HCT116 (cell line): ENCODE measurements at regions not wholly inside any gene's neighbourhood (a gene's known extent, or its start where the extent isn't known, plus 50 kb on each side); places are given as distances from the start of the nearest gene placed in this dataset.

Experiments used
- ATAC-seq: fragments of 200-7000 bp; cut with Tn5 transposase; 2 replicates; pipeline ENCODE4 v1.9.1; 2020; ENCODE audit warnings: mild to moderate bottlenecking, moderate library complexity
- BruUV-seq: library from RNA; stranded (reverse); fragments of 400-500 nt; replicated peaks from 2 replicates; lab custom pipeline; 2021; lab: Mats Ljungman, UMichigan
- CTCF ChIA-PET: fragments of 300-600 bp; sonication (Branson Sonifier 250); formaldehyde crosslinking; loops from one replicate; lab custom pipeline; 2021; ENCODE audit warnings: antibody characterized with exemption; lab: Charles Lee
- POLR2A ChIA-PET: fragments of 300-600, 350-600 bp; sonication (Branson Sonifier 250); formaldehyde crosslinking; loops from one replicate; lab custom pipeline; 2021; ENCODE audit warnings: antibody characterized with exemption; lab: Charles Lee
- RAD21 ChIA-PET, 2 experiments: fragments of 300-600 bp; sonication (Branson Sonifier 250); formaldehyde crosslinking; loops; one replicate each; lab custom pipeline; 2023; ENCODE audit warnings: low total read pairs in 2 of 2; ENCODE audit not compliant: uncharacterized antibody in 2 of 2, unreplicated experiment in 2 of 2, low non-redundant PET in 1 of 2; lab: Charles Lee
- DNase-seq: peaks from one replicate; pipeline ENCODE4 v3.0.0-alpha.2; 2010; ENCODE audit warnings: low read depth, low spot score
- H2AFZ ChIP-seq: fragments of 200-600 bp; shearing (Covaris generic), sonication (generic); 2 replicates; pipeline ENCODE4 v1.6.1; 2017; ENCODE audit warnings: low read depth, mixed run types, mixed read lengths, antibody characterized with exemption, low read length; ENCODE audit not compliant: poor library complexity, severe bottlenecking
- H3K27ac ChIP-seq: 2 replicates; pipeline ENCODE4 v1.5.1; 2012; ENCODE audit warnings: low read depth, low read length
- H3K27me3 ChIP-seq: fragments of 200-600 bp; sonication (generic); 2 replicates; pipeline ENCODE4 v1.6.1; 2016; ENCODE audit warnings: mixed run types, low read length, mixed read lengths; ENCODE audit not compliant: insufficient read depth
- H3K36me3 ChIP-seq, 2 experiments: fragments of 200-500 bp in 1 of 2; fragments of 200-600 bp in 1 of 2; sonication (Bioruptor generic) in 1 of 2; sonication (generic) in 1 of 2; 2 replicates each; pipeline versions ENCODE4 v1.5.1 to v1.6.1; 2014 to 2016; ENCODE audit warnings: low read length in 2 of 2, inconsistent platforms in 1 of 2, mixed read lengths in 1 of 2, mixed run types in 1 of 2; ENCODE audit not compliant: insufficient read depth in 2 of 2, control insufficient read depth in 1 of 2
- H3K4me1 ChIP-seq, 2 experiments: fragments of 200-600 bp in 1 of 2; sonication (generic) in 1 of 2; 2 replicates each; pipeline versions ENCODE4 v1.5.1 to v1.6.1; 2012 to 2017; ENCODE audit warnings: low read length in 2 of 2, inconsistent platforms in 1 of 2, mild to moderate bottlenecking in 1 of 2, mixed read lengths in 1 of 2, mixed run types in 1 of 2, moderate library complexity in 1 of 2; ENCODE audit not compliant: insufficient read depth in 2 of 2, control insufficient read depth in 1 of 2
- H3K4me2 ChIP-seq: fragments of 200-600 bp; sonication (generic); 2 replicates; pipeline ENCODE4 v1.6.1; 2017; ENCODE audit warnings: mixed run types, low read length, mixed read lengths
- H3K4me3 ChIP-seq, 2 experiments: fragments of 200-600 bp in 1 of 2; sonication (generic) in 1 of 2; replicated peaks in 1 of 2; 2 replicates each; pipeline ENCODE4 v1.5.1; 2011 to 2016; ENCODE audit warnings: low read length in 2 of 2, control low read depth in 1 of 2, low read depth in 1 of 2, mild to moderate bottlenecking in 1 of 2, mixed read lengths in 1 of 2, mixed run types in 1 of 2
- H3K79me2 ChIP-seq: fragments of 200-600 bp; sonication (generic); 2 replicates; pipeline ENCODE4 v1.6.1; 2017; ENCODE audit warnings: mild to moderate bottlenecking, mixed run types, low read length, moderate library complexity, mixed read lengths; ENCODE audit not compliant: insufficient read depth
- H3K9ac ChIP-seq: fragments of 200-600 bp; sonication (generic); 2 replicates; pipeline ENCODE4 v1.6.1; 2016; ENCODE audit warnings: low read length, mixed read lengths
- H3K9me2 ChIP-seq: fragments of 200-600 bp; sonication (generic), shearing (Covaris generic); 2 replicates; pipeline ENCODE4 v1.6.1; 2017; ENCODE audit warnings: mixed run types, mild to moderate bottlenecking, moderate library complexity; ENCODE audit not compliant: insufficient read depth
- H3K9me3 ChIP-seq, 2 experiments: fragments of 200-500 bp in 1 of 2; fragments of 200-600 bp in 1 of 2; sonication (Bioruptor generic) in 1 of 2; sonication (generic) in 1 of 2; 2 replicates each; pipeline ENCODE4 v1.6.1; 2014 to 2017; ENCODE audit warnings: low read length in 2 of 2, mixed read lengths in 2 of 2, inconsistent platforms in 1 of 2, low read depth in 1 of 2, mild to moderate bottlenecking in 1 of 2, mixed run types in 1 of 2, moderate library complexity in 1 of 2; ENCODE audit not compliant: control insufficient read depth in 1 of 2, insufficient read depth in 1 of 2
- H4K20me1 ChIP-seq: fragments of 200-600 bp; sonication (generic), shearing (Covaris generic); 2 replicates; pipeline ENCODE4 v1.6.1; 2017; ENCODE audit warnings: mixed run types, mild to moderate bottlenecking, moderate library complexity; ENCODE audit not compliant: insufficient read depth
- FOSL1 ChIP-seq: IDR thresholded peaks from 2 replicates; pipeline ENCODE4 v1.6.1; 2012; ENCODE audit warnings: low read depth
- intact Hi-C: fragments of 100-400 bp; cut with micrococcal nuclease; formaldehyde crosslinking; loops from 2 replicates; pipeline ENCODE4 v1.10.0; 2022
- TF ChIP-seq, protein P1 (sequence below), 3 experiments: fragments of 200-600 bp in 1 of 3; sonication (generic) in 1 of 3; IDR thresholded peaks in 2 of 3; conservative IDR thresholded peaks in 1 of 3; 2 replicates each; pipeline ENCODE4 v1.5.1; 2012 to 2017; ENCODE audit warnings: low read depth in 2 of 3, low read length in 2 of 3, antibody characterized with exemption in 1 of 3, borderline replicate concordance in 1 of 3, control low read depth in 1 of 3, mild to moderate bottlenecking in 1 of 3, mixed read lengths in 1 of 3, mixed run types in 1 of 3, moderate library complexity in 1 of 3; ENCODE audit not compliant: insufficient read depth in 1 of 3

DNA sequence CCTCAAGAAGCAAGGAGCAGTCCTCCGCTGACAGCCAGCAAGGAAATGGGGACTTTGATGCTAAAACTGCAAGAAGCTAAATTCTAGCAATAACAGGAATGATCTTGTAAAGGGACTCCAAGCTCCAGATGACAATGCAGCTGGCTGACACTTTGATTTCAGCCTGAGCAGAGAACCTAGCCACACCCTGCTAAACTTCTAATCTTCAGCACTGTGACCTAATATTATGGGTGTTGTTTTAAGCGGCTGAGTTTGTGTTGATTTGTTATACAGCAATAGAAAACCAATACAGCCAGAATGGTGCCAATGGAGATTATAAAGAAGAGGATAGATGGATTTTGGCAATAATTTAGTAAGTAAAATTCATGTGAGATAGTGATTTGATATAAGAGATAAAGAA is 196.7 kb upstream of the SPHKAP start:
- no peaks in the 10 kb centered on the region for H3K36me3 ChIP-seq
- RAD21 ChIA-PET = no interaction called here
- no peak overlapping the region for H3K4me3 ChIP-seq
- BruUV-seq = no TSS peak
- no peak overlapping the region for H3K27ac ChIP-seq
- H3K9me2 ChIP-seq = no peaks in the 10 kb centered on the region
- H3K4me2 ChIP-seq = no peak overlapping the region
- H3K9ac ChIP-seq = no peak overlapping the region
- H3K9me3 ChIP-seq = no peaks in the 10 kb centered on the region
- no peak for ATAC-seq
- POLR2A ChIA-PET = no interaction called here
- DNase-seq = no peak
- H3K79me2 ChIP-seq = no peaks in the 10 kb centered on the region
- no peaks in the 10 kb centered on the region for H4K20me1 ChIP-seq
- no peaks in the 10 kb centered on the region for H3K27me3 ChIP-seq
- no peak overlapping the region for H2AFZ ChIP-seq
- H3K4me1 ChIP-seq = no peaks in the 10 kb centered on the region
- TF ChIP-seq, protein P1, sequence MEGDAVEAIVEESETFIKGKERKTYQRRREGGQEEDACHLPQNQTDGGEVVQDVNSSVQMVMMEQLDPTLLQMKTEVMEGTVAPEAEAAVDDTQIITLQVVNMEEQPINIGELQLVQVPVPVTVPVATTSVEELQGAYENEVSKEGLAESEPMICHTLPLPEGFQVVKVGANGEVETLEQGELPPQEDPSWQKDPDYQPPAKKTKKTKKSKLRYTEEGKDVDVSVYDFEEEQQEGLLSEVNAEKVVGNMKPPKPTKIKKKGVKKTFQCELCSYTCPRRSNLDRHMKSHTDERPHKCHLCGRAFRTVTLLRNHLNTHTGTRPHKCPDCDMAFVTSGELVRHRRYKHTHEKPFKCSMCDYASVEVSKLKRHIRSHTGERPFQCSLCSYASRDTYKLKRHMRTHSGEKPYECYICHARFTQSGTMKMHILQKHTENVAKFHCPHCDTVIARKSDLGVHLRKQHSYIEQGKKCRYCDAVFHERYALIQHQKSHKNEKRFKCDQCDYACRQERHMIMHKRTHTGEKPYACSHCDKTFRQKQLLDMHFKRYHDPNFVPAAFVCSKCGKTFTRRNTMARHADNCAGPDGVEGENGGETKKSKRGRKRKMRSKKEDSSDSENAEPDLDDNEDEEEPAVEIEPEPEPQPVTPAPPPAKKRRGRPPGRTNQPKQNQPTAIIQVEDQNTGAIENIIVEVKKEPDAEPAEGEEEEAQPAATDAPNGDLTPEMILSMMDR (IDR thresholded peaks at IDR 0.05 in 2 of 3, conservative IDR thresholded peaks at IDR 0.05 in 1 of 3; ENCODE audit: borderline replicate concordance in 1 of 3, insufficient read depth in 1 of 3, low read depth in 2 of 3, low read length in 2 of 3) = no peak
- intact Hi-C loops = no loop called here
- CTCF ChIA-PET = no interaction called here

- TF ChIP-seq FOSL1 = no peak
- no peak overlapping the region for H3K4me3 ChIP-seq
- no peak overlapping the region for H3K27ac ChIP-seq
- ATAC-seq (no peak), DNase-seq (no peak)
- no TSS peak for BruUV-seq
- RAD21 ChIA-PET = no interaction called here
- H3K9me2 ChIP-seq = no peaks in the 10 kb centered on the region
- no peaks in the 10 kb centered on the region for H4K20me1 ChIP-seq
- no peak overlapping the region for H2AFZ ChIP-seq
- H3K79me2 ChIP-seq = no peaks in the 10 kb centered on the region
- H3K9ac ChIP-seq = no peak overlapping the region
- CTCF ChIA-PET = no interaction called here
- no peaks in the 10 kb centered on the region for H3K9me3 ChIP-seq
- no peaks in the 10 kb centered on the region for H3K36me3 ChIP-seq
- POLR2A ChIA-PET = no interaction called here
- no peaks in the 10 kb centered on the region for H3K27me3 ChIP-seq
- H3K4me1 ChIP-seq = no peaks in the 10 kb centered on the region
- intact Hi-C loops = no loop called here
- no peak overlapping the region for H3K4me2 ChIP-seq
These were observed 196.0 kb upstream of the SPHKAP start for GRCh38 chr2:228377533-228377932.
